ENCODE measurements at regions not wholly inside any gene's neighbourhood (a gene's known extent, or its start where the extent isn't known, plus 50 kb on each side); places are given as distances from the start of the nearest gene placed in this dataset.

DNA sequence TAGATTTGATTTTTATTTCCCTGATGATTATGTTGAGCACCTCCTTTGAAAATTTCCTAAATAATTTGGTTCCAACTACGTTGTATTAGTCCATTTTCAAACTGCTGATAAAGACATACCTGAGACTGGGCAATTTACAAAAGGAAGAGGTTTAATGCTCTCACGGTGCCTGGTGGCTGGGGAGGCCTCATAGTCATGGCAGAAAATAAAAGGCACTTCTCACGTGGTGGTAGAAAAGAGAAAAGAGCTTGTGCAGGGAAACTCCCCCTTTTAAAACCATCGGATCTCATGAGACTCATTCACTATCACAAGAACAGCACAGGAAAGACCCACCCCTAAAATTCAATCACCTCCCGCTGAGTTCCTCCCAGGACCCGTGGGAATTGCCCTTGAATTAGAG lies 372.3 kb downstream of the RPL10L start:
- TF ChIP-seq POLR2AphosphoS5 (IDR thresholded peaks at IDR 0.05) (no peak), CTCF (IDR thresholded peaks at IDR 0.05) (no peak)

Measured in sigmoid colon (tissue), 4 donors.